GM21737 (cell line): ENCODE measurements at regions not wholly inside any gene's neighbourhood (a gene's known extent, or its start where the extent isn't known, plus 50 kb on each side); places are given as distances from the start of the nearest gene placed in this dataset.

ENCODE experiments used
- ATAC-seq: cut with Tn5 transposase; IDR thresholded peaks from one replicate; pipeline ENCODE4 v1.9.1; 2021; ENCODE audit warnings: mild to moderate bottlenecking, moderate library complexity; ENCODE audit not compliant: unreplicated experiment

GRCh38 chr9:134214386-134214765 is 50.0 kb upstream of the RNU6ATAC start:
- no peak for ATAC-seq

GRCh38 chr9:134214766-134215419 is 50.5 kb upstream of the RNU6ATAC start:
- ATAC-seq, result no peak

- no peak for ATAC-seq
Measured at GRCh38 chr9:134215420-134215698, 51.0 kb upstream of the RNU6ATAC start.

GRCh38 chr9:134215699-134216448 is 51.5 kb upstream of the RNU6ATAC start:
- ATAC-seq, result no peak

GRCh38 chr9:134216449-134216951 is 52.1 kb upstream of the RNU6ATAC start:
- ATAC-seq, result no peak

DNA sequence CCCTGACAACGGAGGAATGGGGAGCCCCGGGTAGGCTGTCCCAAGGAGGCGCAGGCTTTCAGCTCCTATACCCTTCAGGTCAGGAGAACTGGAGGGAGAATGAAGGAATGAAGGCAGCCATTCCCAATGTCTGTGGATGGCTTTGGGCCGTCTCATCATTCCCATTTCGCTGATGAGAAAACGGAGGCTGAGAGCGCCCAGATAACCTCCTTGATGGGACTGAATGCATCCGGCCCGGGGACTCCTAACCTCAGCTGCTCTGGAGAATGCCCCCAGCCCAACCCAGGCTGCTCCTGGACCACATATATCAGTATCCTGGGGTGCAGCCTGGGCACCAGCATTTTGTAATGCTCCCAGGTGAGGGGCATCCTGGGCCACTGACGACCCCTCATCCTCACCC is 52.6 kb upstream of the RNU6ATAC start:
- no peak for ATAC-seq

- no peak for ATAC-seq
Measured at GRCh38 chr9:134217431-134218210, 53.3 kb upstream of the RNU6ATAC start.

DNA sequence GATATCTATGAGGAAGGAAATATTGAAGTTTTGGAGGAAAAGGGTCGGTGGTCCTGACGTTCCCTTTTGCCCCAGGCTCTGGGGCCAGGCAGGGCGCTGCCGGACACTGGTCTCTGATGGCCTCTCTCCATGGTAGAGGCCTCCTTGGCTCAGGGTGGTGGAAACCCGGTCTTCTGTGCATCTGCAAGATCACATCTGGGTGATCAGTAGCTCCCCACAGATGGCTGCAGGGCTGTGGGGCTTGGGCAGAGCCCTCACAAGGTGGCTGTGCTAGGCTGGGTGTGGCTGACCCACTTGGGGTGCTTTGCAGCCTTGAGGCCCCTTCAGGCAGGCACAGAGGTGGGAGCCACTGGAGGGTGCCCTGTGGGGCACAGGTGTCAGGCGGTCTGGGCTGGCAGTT is 53.9 kb upstream of the RNU6ATAC start:
- no peak for ATAC-seq

- ATAC-seq, result no peak
Measured at GRCh38 chr9:134219646-134220060, 55.3 kb upstream of the RNU6ATAC start.

DNA sequence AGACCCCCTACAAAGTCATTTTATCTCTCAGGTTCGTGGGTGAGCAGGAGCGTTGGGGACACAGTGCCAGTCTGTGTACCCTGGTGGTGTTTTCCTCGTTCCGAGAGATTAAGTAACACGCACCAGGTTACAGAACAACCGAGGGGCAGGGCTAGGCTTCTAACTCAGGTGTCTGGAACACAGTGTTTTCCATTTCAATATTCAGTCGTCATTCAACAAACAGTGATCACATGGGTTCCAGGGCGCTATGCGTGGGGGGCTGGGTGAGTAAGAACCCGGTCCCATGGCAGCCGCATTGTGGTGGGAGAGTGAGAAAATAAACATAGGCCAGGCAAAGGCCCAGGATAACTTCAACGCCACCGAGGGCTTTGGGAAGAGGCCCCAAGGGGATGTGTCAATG is 55.9 kb upstream of the RNU6ATAC start:
- no peak for ATAC-seq

- no peak for ATAC-seq
Measured at GRCh38 chr9:134221273-134222017, 57.1 kb upstream of the RNU6ATAC start.

DNA sequence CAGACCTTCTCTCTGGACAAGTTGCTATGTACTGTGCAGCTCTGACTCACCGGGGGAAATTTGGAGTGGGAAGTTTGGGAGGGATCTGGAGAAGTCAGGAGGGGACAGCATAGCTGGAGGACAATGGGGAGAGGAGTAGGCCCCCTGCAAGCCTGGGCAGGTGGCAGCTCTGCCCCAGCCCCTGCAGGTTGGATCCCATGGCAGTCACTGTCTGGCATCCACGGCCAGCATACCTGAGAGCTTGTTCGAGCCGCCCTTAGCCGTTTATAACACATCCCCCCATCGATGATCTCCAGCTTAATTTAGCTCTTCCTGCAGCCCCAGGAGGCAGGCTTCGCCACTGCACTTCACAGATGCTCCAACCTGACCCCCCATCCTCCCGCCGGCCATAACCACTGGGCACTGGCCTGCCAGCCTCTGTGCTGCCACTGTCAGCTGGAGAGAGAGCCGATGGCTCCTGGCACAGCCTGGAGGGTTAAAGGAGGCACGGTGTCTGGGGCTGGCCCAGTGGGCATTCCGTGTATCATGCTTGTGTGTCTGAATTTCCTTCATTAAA is 57.7 kb upstream of the RNU6ATAC start:
- ATAC-seq, result no peak

DNA sequence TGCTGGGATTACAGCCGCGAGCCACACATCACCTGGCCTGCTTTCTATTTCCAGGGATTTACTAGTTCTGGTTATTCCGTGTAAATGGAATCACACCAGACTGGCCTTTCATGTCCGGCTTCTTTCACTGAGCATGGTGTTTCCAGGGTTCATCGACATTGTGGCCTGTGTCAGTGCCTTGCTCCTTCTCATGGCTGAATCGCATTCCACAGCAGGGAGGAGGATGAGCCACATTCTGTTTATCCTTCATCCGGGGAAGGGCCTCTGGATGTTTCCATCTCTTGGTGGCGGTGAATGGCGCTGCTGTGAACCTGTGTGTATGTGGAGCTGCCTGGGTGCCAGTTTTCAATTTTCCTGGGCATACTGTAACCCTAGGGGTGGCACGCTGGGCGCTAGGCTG is 58.7 kb upstream of the RNU6ATAC start:
- no peak for ATAC-seq

DNA sequence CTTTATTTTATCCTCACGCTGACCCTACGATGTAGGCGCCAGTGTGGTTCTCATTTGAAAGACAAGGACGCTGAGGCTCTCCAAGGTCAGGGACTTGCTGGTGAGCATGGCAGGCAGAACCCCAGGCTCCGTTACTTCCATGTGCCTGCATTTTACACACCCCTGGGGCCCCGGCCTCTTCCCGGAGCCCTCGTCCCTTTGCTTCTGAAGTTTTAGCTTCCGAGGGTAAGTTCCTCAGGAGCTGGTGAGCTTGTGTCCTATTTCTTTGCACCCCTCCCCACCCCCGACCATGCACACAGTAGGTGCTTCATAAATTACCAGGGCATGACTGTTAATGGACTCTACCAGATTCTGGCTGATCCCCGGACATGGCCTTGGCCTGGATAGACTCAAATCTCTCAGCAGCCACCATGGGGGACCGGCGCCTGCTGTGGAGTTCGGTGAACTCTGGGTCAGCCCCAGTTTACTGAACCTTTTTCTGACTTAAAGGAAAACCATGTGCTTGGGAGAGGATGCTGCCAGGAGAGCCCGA is 59.3 kb upstream of the RNU6ATAC start:
- no peak for ATAC-seq

DNA sequence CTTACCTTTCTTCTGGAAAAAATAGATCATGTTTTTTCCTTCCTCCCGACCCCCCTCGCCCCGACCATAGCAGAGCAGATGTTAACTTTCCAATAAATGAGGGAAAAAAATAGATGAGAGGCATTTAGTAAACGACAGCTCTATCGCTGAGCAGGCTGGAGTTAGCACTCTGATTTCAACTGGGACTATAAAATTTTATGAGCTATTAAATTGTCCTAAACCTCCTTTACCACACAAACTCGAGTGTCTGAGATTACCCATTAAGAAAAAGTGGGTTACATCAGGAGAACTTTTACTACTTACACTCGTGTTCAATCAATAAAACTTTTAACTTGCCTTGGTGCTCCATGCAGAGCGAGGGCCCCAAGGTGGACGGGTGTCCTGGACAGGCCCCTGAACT is 59.8 kb upstream of the RNU6ATAC start:
- no peak for ATAC-seq

- ATAC-seq, result no peak
Measured at GRCh38 chr9:134224567-134225093, 60.3 kb upstream of the RNU6ATAC start.

DNA sequence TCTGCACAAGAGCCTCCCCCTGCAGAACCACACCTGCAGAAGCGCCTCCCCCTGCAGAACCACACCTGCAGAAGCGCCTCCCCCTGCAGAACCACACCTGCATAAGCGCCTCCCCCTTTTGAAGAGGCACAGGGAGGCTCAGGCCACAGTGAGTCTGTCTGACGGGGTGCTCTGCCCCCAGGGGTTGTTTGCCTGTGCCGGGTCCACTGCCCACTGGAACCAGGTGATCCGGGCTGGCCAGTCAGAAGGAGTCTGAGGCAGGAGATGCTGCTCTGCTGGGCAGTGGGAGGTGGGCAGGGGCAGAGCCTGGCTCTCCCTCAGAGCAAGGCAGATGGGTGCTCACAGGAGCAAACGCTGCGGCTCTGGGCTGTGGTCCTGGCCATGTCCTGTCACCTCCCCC is 60.8 kb upstream of the RNU6ATAC start:
- no peak for ATAC-seq

DNA sequence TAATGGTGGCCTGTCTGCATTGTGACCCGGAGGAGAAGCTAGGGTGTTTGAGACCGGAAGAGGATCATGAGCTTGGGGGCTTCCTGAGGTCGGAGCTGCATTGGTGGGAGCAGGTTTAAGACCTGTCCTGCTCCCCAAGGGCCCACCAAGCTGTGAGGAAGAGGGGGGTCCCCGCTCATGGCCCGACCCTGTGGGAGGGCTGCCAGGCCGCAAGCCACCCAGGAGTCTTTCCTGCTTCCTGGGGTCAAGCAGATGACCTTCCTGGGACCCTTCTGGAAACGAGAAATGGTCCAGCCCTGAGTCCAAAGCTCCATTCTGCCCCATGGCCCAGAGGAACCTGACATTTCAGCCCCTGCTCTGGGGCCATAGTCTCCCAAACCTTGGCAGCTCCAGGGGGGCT is 61.5 kb upstream of the RNU6ATAC start:
- no peak for ATAC-seq

DNA sequence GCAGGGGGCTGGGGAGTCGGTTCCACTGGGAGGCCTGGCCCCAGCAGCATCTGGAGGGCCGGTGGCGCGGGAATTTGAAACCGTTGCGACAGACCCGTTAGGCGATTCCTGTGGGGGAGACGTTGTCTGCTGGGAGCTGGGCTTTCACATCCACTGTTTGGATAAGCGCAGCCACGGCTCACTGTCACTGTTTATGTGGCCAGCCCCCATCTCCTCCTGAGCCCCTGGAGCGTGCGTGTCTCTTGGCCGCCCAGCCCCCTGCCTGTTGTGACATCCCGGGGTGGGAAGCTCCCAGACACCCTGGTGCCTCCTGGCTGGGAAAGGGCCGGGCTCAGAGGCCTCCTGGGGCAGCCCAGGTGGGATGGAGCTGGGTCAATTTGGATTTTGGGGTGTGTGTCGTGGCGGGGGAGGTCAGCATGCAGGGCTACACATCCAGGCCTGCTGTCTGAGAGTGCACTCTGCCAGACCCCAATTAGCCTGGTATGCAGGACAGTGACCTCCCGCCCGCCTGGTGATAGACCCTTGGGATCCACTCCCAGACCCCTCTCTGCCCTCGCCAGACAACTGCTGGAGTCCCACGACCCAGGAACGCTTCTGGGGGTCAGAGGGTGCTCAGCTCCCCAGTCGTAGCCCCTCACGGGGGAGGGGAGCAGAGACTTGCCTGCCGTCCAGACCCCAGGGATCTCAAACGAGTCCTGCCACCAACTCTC is 62.0 kb upstream of the RNU6ATAC start:
- no peak for ATAC-seq
